Muscle of leg (tissue), 3 donors: ENCODE measurements at regions not wholly inside any gene's neighbourhood (a gene's known extent, or its start where the extent isn't known, plus 50 kb on each side); places are given as distances from the start of the nearest gene placed in this dataset.

Source experiments
- DNase-seq: peaks from one replicate; pipeline ENCODE4 v3.0.0; 2013
- H3K27ac ChIP-seq: one replicate; pipeline ENCODE4 v1.5.1; 2013; ENCODE audit warnings: mild to moderate bottlenecking, low read length, control low read depth
- H3K27me3 ChIP-seq: one replicate; pipeline ENCODE4 v1.6.1; 2013; ENCODE audit warnings: low read length; ENCODE audit not compliant: control insufficient read depth, insufficient read depth
- H3K36me3 ChIP-seq: one replicate; pipeline ENCODE4 v1.6.1; 2013; ENCODE audit warnings: low read length; ENCODE audit not compliant: control insufficient read depth, insufficient read depth
- H3K4me1 ChIP-seq: one replicate; pipeline ENCODE4 v1.6.1; 2013; ENCODE audit warnings: low read length; ENCODE audit not compliant: control insufficient read depth, insufficient read depth
- H3K4me3 ChIP-seq: one replicate; pipeline ENCODE4 v1.5.1; 2013; ENCODE audit warnings: low read length, control low read depth
- H3K9me3 ChIP-seq: replicated peaks from 2 replicates; pipeline ENCODE4 v1.6.1; 2013; ENCODE audit warnings: low read depth, low read length; ENCODE audit not compliant: control insufficient read depth
- WGBS: methylation state at CpG from one replicate; pipeline ENCODE4 v1.1.5; 2013; ENCODE audit warnings: missing lambda C conversion rate; ENCODE audit not compliant: insufficient coverage; 5-methylcytosine and 5-hydroxymethylcytosine counted together

GRCh38 chr12:25058012-25058411 is 109.1 kb upstream of the BCAT1 start:
- Histone ChIP-seq H3K4me1 (no peaks in the 10 kb centered on the region), H3K4me3 (no peak overlapping the region), H3K36me3 (no peaks in the 10 kb centered on the region), H3K27ac (no peak overlapping the region), H3K27me3 (no peaks in the 10 kb centered on the region), H3K9me3 (no peaks in the 10 kb centered on the region)
- WGBS: 80% methylated on average over 1 of the region's 5 CpGs
- no peak for DNase-seq

GRCh38 chr12:25056486-25057130 is 107.7 kb upstream of the BCAT1 start:
- Histone ChIP-seq H3K27ac (no peak overlapping the region), H3K4me3 (no peak overlapping the region)
- WGBS: no CpG with 5 or more reads among the region's 3 CpGs

GRCh38 chr12:25056011-25056410 is 107.1 kb upstream of the BCAT1 start:
- 43% methylated on average over 2 of the region's 5 CpGs for WGBS
- no peak for DNase-seq
- Histone ChIP-seq H3K4me1 (no peaks in the 10 kb centered on the region), H3K27ac (no peak overlapping the region), H3K27me3 (no peaks in the 10 kb centered on the region), H3K9me3 (no peaks in the 10 kb centered on the region), H3K36me3 (no peaks in the 10 kb centered on the region), H3K4me3 (no peak overlapping the region)

More at GRCh38 chr12:25056486-25057130, 107.7 kb upstream of the BCAT1 start:
- no peaks in the 10 kb centered on the region for H3K9me3 ChIP-seq
- no peaks in the 10 kb centered on the region for H3K27me3 ChIP-seq
- no peaks in the 10 kb centered on the region for H3K36me3 ChIP-seq
- DNase-seq: no peak
- H3K4me1 ChIP-seq: no peaks in the 10 kb centered on the region

- Histone ChIP-seq H3K4me3 (no peak overlapping the region), H3K4me1 (no peaks in the 10 kb centered on the region), H3K36me3 (no peaks in the 10 kb centered on the region), H3K27me3 (no peaks in the 10 kb centered on the region), H3K27ac (no peak overlapping the region), H3K9me3 (no peaks in the 10 kb centered on the region)
- DNase-seq: no peak
- WGBS: 94% methylated on average over 3 of the region's 5 CpGs
Measured at GRCh38 chr12:25054783-25055144, 105.9 kb upstream of the BCAT1 start.

- peak overlapping the region; percentile 4 for H3K4me3 ChIP-seq
- DNase-seq: no peak
- no CpG with 5 or more reads among the region's 4 CpGs for WGBS
- no peaks in the 10 kb centered on the region for H3K9me3 ChIP-seq
- no peak overlapping the region for H3K27ac ChIP-seq
- H3K4me1 ChIP-seq: no peaks in the 10 kb centered on the region
- no peaks in the 10 kb centered on the region for H3K27me3 ChIP-seq
- H3K36me3 ChIP-seq: no peaks in the 10 kb centered on the region
Measured at GRCh38 chr12:25054076-25054782, 105.3 kb upstream of the BCAT1 start.

- H3K27me3 ChIP-seq: no peaks in the 10 kb centered on the region
- H3K4me1 ChIP-seq: no peaks in the 10 kb centered on the region
- no CpG with 5 or more reads among the region's 1 CpG for WGBS
- H3K27ac ChIP-seq: peak overlapping the region; percentile 56
- no peaks in the 10 kb centered on the region for H3K9me3 ChIP-seq
- no peak for DNase-seq
- H3K4me3 ChIP-seq: peak overlapping the region; percentile 11
- no peaks in the 10 kb centered on the region for H3K36me3 ChIP-seq
Measured at GRCh38 chr12:25052914-25053211, 104.0 kb upstream of the BCAT1 start.

GRCh38 chr12:25052196-25052913 is 103.5 kb upstream of the BCAT1 start:
- H3K27ac ChIP-seq: peak overlapping the region; percentile 56
- H3K27me3 ChIP-seq: no peaks in the 10 kb centered on the region
- H3K4me3 ChIP-seq: peak overlapping the region; percentile 11
- 52% methylated on average over 4 of the region's 11 CpGs for WGBS
- peak; percentile 78 for DNase-seq
- H3K36me3 ChIP-seq: no peaks in the 10 kb centered on the region
- H3K4me1 ChIP-seq: no peaks in the 10 kb centered on the region
- H3K9me3 ChIP-seq: peaks cover 3% of the 10 kb centered on the region

GRCh38 chr12:25051656-25052195 is 102.8 kb upstream of the BCAT1 start:
- Histone ChIP-seq H3K27ac (peak overlapping the region; percentile 21), H3K9me3 (peaks cover 4% of the 10 kb centered on the region), H3K27me3 (no peaks in the 10 kb centered on the region), H3K4me3 (no peak overlapping the region), H3K4me1 (no peaks in the 10 kb centered on the region), H3K36me3 (no peaks in the 10 kb centered on the region)
- WGBS: 61% methylated on average over 3 of the region's 5 CpGs
- DNase-seq: peak; percentile 5

GRCh38 chr12:25051171-25051570 is 102.3 kb upstream of the BCAT1 start:
- Histone ChIP-seq H3K36me3 (no peaks in the 10 kb centered on the region), H3K9me3 (peaks cover 4% of the 10 kb centered on the region), H3K27me3 (no peaks in the 10 kb centered on the region), H3K4me3 (no peak overlapping the region), H3K4me1 (no peaks in the 10 kb centered on the region), H3K27ac (no peak overlapping the region)
- no peak for DNase-seq
- WGBS: 77% methylated on average over 2 of the region's 6 CpGs

- Histone ChIP-seq H3K27me3 (no peaks in the 10 kb centered on the region), H3K4me1 (no peaks in the 10 kb centered on the region), H3K36me3 (no peaks in the 10 kb centered on the region), H3K4me3 (no peak overlapping the region), H3K9me3 (peaks cover 4% of the 10 kb centered on the region), H3K27ac (no peak overlapping the region)
- DNase-seq: no peak
Measured at GRCh38 chr12:25045869-25046268, 97.0 kb upstream of the BCAT1 start.
